Suprapubic skin (tissue), 4 donors: ENCODE measurements at regions not wholly inside any gene's neighbourhood (a gene's known extent, or its start where the extent isn't known, plus 50 kb on each side); places are given as distances from the start of the nearest gene placed in this dataset.

Experiments
- DNase-seq, 2 donors: peaks; one replicate each; pipeline ENCODE4 v3.0.0-alpha.2; 2019; ENCODE audit warnings: low spot score in 2 of 2
- H3K27ac ChIP-seq: fragments of 200-600 bp; sonication (generic); one replicate; pipeline ENCODE4 v1.5.1; 2019
- H3K27me3 ChIP-seq: fragments of 200-600 bp; sonication (generic); one replicate; pipeline ENCODE4 v1.5.1; 2019
- H3K36me3 ChIP-seq: fragments of 200-600 bp; sonication (generic); one replicate; pipeline ENCODE4 v1.5.1; 2019
- H3K4me1 ChIP-seq: fragments of 200-600 bp; sonication (generic); one replicate; pipeline ENCODE4 v1.5.1; 2019
- H3K4me3 ChIP-seq: fragments of 200-600 bp; sonication (generic); one replicate; pipeline ENCODE4 v1.5.1; 2019; ENCODE audit warnings: mild to moderate bottlenecking
- H3K9me3 ChIP-seq: fragments of 200-600 bp; sonication (generic); one replicate; pipeline ENCODE4 v1.5.1; 2019
- EP300 ChIP-seq: sonication (generic); formaldehyde crosslinking; IDR thresholded peaks from one replicate; pipeline ENCODE4 v1.6.1; 2017; ENCODE audit warnings: antibody characterized with exemption
- POLR2A ChIP-seq, 2 donors: fragments of 450-650 bp; IDR thresholded peaks; one replicate each; pipeline ENCODE4 v1.6.1; 2017; ENCODE audit warnings: antibody characterized with exemption in 2 of 2, mild to moderate bottlenecking in 2 of 2, moderate library complexity in 2 of 2
- POLR2AphosphoS5 ChIP-seq, 3 donors: sonication (generic); formaldehyde crosslinking; IDR thresholded peaks; one replicate each; pipeline ENCODE4 v1.6.1; 2017; ENCODE audit warnings: antibody characterized with exemption in 3 of 3
- WGBS: methylation state at CpG from one replicate; pipeline ENCODE4 v1.1.5; 2018; 5-methylcytosine and 5-hydroxymethylcytosine counted together
- TF ChIP-seq, protein P1 (sequence below), 2 donors: fragments of 200-600 bp in 1 of 2; fragments of 450-650 bp in 1 of 2; sonication (generic) in 1 of 2; IDR thresholded peaks; one replicate each; pipeline ENCODE4 v1.5.1; 2016 to 2019; ENCODE audit warnings: antibody characterized with exemption in 2 of 2, mild to moderate bottlenecking in 1 of 2, moderate library complexity in 1 of 2

DNA sequence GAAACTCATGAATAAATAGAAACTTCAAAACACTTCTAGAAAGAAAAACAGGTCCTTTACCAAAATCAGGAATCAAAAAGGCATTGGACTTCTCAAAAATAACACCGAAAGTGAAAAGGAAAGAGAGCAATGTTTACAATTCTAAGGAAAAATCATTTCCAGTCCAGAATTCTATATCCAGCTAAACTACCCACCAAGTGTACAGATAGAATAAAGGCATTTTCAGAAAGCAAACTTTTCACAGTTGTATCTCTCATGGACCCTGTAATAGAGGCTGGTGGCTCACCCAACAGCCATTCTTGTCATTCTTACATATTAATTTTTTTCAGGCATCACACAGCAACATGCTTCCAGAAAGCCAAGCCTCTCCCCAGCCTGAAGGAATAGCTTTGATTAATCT lies 63.7 kb downstream of the FOXD1 start:
- Histone ChIP-seq H3K4me3 (no peak overlapping the region), H3K36me3 (no peaks in the 10 kb centered on the region), H3K27me3 (peaks cover 55% of the 10 kb centered on the region), H3K9me3 (peaks cover 7% of the 10 kb centered on the region), H3K4me1 (peaks cover 14% of the 10 kb centered on the region), H3K27ac (no peak overlapping the region)
- TF ChIP-seq, protein P1, sequence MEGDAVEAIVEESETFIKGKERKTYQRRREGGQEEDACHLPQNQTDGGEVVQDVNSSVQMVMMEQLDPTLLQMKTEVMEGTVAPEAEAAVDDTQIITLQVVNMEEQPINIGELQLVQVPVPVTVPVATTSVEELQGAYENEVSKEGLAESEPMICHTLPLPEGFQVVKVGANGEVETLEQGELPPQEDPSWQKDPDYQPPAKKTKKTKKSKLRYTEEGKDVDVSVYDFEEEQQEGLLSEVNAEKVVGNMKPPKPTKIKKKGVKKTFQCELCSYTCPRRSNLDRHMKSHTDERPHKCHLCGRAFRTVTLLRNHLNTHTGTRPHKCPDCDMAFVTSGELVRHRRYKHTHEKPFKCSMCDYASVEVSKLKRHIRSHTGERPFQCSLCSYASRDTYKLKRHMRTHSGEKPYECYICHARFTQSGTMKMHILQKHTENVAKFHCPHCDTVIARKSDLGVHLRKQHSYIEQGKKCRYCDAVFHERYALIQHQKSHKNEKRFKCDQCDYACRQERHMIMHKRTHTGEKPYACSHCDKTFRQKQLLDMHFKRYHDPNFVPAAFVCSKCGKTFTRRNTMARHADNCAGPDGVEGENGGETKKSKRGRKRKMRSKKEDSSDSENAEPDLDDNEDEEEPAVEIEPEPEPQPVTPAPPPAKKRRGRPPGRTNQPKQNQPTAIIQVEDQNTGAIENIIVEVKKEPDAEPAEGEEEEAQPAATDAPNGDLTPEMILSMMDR (IDR thresholded peaks at IDR 0.05), result no peak
- TF ChIP-seq EP300, result no peak
- 86% methylated on average over 1 of the region's 1 CpG for WGBS
- DNase-seq, result no peak

DNA sequence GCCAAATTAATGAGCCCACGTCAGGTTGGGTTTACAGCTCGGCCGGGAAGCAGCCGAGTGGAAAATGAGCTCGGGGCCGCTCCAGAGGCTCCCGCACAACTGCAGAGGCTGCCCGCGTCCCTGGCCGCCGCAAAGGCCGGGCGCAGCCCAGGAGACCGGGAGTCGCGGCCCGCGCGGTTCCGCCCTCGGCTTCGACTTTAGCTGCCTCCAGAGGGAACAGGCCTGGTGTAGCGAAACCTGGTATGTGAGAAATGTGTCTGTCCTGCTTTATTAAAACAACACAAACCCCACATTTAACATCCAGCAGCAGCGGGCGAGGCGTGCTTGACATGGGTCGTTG lies 66.2 kb downstream of the FOXD1 start:
- WGBS, result 40% methylated on average over 27 of the region's 27 CpGs
- peak overlapping the region; percentile 29 for H3K4me3 ChIP-seq
- TF ChIP-seq EP300, result no peak
- TF ChIP-seq POLR2A (IDR thresholded peaks at IDR 0.05), result no peak
- TF ChIP-seq, protein P1 (IDR thresholded peaks at IDR 0.05), result no peak
- TF ChIP-seq POLR2AphosphoS5 (IDR thresholded peaks at IDR 0.05), result no peak
- H3K27me3 ChIP-seq, result peaks cover 62% of the 10 kb centered on the region
- H3K36me3 ChIP-seq, result no peaks in the 10 kb centered on the region
- no peak for DNase-seq
- H3K4me1 ChIP-seq, result peaks cover 14% of the 10 kb centered on the region
- H3K27ac ChIP-seq, result no peak overlapping the region
- H3K9me3 ChIP-seq, result peaks cover 7% of the 10 kb centered on the region

DNA sequence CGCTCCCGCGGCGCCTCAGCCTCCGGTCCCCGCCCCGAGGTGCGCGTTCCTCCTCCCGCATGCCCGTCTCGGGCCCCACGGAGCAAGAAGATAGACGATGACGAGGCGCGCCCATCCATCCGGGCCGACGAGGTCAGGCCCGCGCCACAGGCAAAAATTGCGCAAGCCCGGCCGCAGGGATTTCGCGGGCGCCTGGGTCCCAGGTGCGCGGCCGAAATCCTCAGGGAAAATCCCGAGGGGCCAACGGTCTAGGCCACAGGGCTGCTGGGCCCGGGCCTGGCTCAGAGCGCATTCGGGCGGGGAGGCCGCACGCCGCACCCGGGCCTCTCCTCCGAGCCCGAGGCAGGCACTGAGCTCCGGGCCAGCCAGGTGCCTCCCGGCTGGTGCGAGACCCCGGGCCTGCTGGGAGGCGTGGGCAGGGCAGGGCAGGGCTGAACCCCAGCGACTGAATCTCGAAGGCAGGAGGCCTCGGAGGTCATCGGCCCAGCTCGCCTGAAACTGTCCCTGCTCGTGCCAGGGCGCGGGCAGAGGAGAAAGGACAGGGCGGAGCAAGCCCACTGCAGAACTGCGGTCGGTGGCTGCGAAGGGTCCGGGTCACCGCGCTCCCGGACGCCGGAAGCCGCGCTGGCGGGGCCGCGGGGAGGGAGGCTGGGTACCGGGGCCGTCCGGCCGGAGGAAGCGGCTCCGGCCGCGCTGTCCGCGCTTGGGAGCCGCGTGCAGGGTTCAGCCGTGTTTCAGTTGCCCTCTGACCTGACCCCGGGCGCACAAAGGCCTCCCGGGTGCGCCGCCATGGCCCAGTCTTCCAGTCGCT lies 66.8 kb downstream of the FOXD1 start:
- H3K27ac ChIP-seq, result no peak overlapping the region
- no peaks in the 10 kb centered on the region for H3K36me3 ChIP-seq
- H3K4me3 ChIP-seq, result peak overlapping the region; percentile 29
- DNase-seq, result no peak
- H3K27me3 ChIP-seq, result peaks cover 62% of the 10 kb centered on the region
- H3K4me1 ChIP-seq, result peaks cover 14% of the 10 kb centered on the region
- TF ChIP-seq, protein P1 (IDR thresholded peaks at IDR 0.05), result no peak
- TF ChIP-seq POLR2A (IDR thresholded peaks at IDR 0.05) (no peak), POLR2AphosphoS5 (IDR thresholded peaks at IDR 0.05) (no peak), EP300 (no peak)
- WGBS, result no CpG with 5 or more reads among the region's 90 CpGs
- peaks cover 7% of the 10 kb centered on the region for H3K9me3 ChIP-seq

DNA sequence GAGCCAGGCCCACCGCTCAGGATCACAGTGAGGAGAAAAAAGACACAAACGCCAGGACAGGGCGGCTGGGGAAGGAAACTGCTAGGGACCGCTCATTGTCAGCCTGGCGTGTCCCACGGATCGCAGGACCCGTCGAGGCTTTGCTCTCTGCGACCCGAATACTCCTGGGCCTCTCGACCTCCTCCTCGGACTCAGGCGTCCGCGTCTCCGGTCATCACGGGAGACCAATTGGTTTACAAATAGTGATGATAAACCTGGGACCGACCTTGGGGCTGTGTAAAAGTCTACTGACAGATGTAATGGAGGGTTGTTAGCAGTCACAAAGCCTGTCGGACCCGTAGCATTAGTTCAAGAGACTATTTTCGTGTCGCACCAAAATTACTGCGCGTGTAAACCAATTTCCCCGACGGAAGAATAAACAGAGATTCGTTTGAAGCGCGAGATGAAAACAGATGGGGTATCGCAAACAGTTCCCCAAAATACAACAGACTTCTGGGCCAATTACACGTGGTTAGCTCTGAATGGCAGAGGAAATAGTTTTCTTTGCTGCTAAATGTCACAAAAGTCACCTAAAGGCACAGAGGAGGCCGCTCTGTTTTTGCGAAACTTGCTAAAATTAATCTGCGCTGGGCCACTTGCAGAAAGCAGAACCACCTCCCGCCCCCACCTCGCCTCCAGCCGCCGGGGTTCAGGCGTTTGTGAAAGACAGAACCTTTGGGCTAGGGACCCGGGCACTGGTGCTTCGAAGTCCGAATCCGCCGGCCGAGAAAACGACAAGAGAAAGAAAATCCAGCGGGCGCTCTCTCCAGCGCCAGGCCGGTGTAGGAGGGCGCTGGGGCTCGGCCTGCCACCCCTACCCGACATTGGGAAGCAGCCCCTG lies 67.6 kb downstream of the FOXD1 start:
- no peak for DNase-seq

More for the DNA sequence above, 67.6 kb downstream of the FOXD1 start:
- Histone ChIP-seq H3K4me3 (peak overlapping the region; percentile 29), H3K9me3 (peaks cover 7% of the 10 kb centered on the region), H3K27ac (no peak overlapping the region), H3K27me3 (peaks cover 67% of the 10 kb centered on the region), H3K36me3 (no peaks in the 10 kb centered on the region), H3K4me1 (peaks cover 14% of the 10 kb centered on the region)
- TF ChIP-seq POLR2A (IDR thresholded peaks at IDR 0.05), result no peak
- TF ChIP-seq, protein P1 (IDR thresholded peaks at IDR 0.05), result no peak
- TF ChIP-seq EP300, result no peak
- no peak for TF ChIP-seq POLR2AphosphoS5 (IDR thresholded peaks at IDR 0.05)
- WGBS, result 43% methylated on average over 46 of the region's 54 CpGs
